ENCODE measurements at regions not wholly inside any gene's neighbourhood (a gene's known extent, or its start where the extent isn't known, plus 50 kb on each side); places are given as distances from the start of the nearest gene placed in this dataset.

GRCh38 chr5:124395926-124396325 is 350.5 kb downstream of the ZNF608 start:
- no peak overlapping the region for H3K4me3 Mint-ChIP-seq
- H3K36me3 Mint-ChIP-seq (ENCODE audit: low read depth): no peaks in the 10 kb centered on the region

DNA sequence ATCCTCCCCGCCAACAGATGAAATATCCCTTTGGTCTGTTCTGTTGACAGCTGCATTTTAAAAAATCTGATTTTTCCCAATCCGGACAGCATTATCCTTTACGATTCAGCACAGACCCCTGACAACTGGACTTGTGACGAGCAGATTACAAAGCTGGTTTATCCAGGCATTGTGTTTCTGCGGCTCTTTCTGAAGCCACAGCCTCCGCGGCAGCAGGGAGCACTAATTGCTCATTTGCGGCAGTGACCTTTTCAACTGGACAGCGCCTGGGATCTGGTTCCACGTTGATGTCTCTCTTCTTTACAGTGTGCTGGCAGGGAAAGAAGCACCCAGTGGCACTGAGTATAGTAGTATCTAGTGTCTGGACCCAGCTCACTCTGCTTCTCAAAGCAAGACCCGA is 351.2 kb downstream of the ZNF608 start:
- ChIA-PET CTCF (no interaction called here), POLR2A (no interaction called here)
- H3K9me3 Mint-ChIP-seq: no peaks in the 10 kb centered on the region
- no peak overlapping the region for H3K4me3 Mint-ChIP-seq
- DNase-seq: no peak
- no peaks in the 10 kb centered on the region for H3K4me1 Mint-ChIP-seq
- no peak overlapping the region for H3K27ac Mint-ChIP-seq
- no peaks in the 10 kb centered on the region for H3K36me3 Mint-ChIP-seq (ENCODE audit: low read depth)
- no peaks in the 10 kb centered on the region for H3K27me3 Mint-ChIP-seq

More at GRCh38 chr5:124395926-124396325, 350.5 kb downstream of the ZNF608 start:
- no peak for DNase-seq
- ChIA-PET CTCF (no interaction called here), POLR2A (no interaction called here)
- H3K9me3 Mint-ChIP-seq: no peaks in the 10 kb centered on the region
- H3K4me1 Mint-ChIP-seq: no peaks in the 10 kb centered on the region
- H3K27me3 Mint-ChIP-seq: no peaks in the 10 kb centered on the region
- H3K27ac Mint-ChIP-seq: no peak overlapping the region

- DNase-seq: no peak
- H3K36me3 Mint-ChIP-seq (ENCODE audit: low read depth): no peaks in the 10 kb centered on the region
- CTCF ChIA-PET: no interaction called here
- no peak overlapping the region for H3K27ac Mint-ChIP-seq
- no peak overlapping the region for H3K4me3 Mint-ChIP-seq
- no peaks in the 10 kb centered on the region for H3K27me3 Mint-ChIP-seq
- H3K4me1 Mint-ChIP-seq: no peaks in the 10 kb centered on the region
- POLR2A ChIA-PET: no interaction called here
- no peaks in the 10 kb centered on the region for H3K9me3 Mint-ChIP-seq
Observed at GRCh38 chr5:124394700-124395245, 351.7 kb downstream of the ZNF608 start.

DNA sequence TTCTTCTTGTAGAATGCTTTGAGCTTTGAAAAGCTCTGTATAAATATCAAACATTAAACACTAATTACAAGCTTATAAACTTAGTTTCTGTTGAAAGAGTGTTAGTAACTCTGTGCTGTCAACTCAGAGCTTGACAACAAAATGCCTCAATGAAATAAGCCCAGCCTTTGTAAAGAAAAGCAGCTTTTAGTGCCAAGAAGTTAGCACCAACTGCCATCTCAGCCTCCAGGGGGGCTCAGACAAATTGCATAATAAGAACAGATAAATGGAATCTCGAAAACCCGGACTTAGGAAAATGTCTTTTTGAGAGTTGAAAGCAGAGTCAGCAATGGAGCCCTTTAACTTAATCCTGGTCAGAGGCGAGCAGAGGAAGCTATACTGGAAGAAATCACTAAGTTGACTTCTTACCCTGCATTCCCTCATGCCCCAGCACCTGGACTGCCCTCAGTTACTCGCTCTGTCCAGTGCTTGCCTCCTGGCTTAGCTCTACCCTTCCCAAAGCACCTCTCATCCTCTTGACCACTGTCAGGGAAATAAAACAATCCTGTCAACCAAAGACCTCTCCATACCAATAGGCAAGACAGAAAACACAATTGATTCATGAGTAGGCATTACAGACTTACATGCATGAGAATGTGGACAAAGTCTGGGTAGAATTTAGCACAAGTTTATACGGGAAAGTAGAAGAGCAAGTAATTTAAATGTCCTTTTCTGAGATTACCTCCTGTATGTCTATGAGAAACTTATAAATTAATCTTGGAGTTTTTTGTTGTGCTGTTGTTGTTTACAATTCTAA is 352.7 kb downstream of the ZNF608 start:
- no peaks in the 10 kb centered on the region for H3K27me3 Mint-ChIP-seq
- POLR2A ChIA-PET: no interaction called here
- no peaks in the 10 kb centered on the region for H3K36me3 Mint-ChIP-seq (ENCODE audit: low read depth)
- DNase-seq: no peak
- CTCF ChIA-PET: no interaction called here
- no peaks in the 10 kb centered on the region for H3K9me3 Mint-ChIP-seq
- no peaks in the 10 kb centered on the region for H3K4me1 Mint-ChIP-seq
- no peak overlapping the region for H3K27ac Mint-ChIP-seq
- no peak overlapping the region for H3K4me3 Mint-ChIP-seq

- H3K36me3 Mint-ChIP-seq (ENCODE audit: low read depth): no peaks in the 10 kb centered on the region
- no peak overlapping the region for H3K4me3 Mint-ChIP-seq
- H3K27ac Mint-ChIP-seq: no peak overlapping the region
- no peaks in the 10 kb centered on the region for H3K4me1 Mint-ChIP-seq
- DNase-seq: no peak
- ChIA-PET CTCF (interaction anchor here (0.6 kb wide), 1 partner anchor 943 kb away, joined by 3 read pairs; no protein-coding TSS in a partner anchor), POLR2A (no interaction called here)
- H3K9me3 Mint-ChIP-seq: peaks cover 14% of the 10 kb centered on the region
- no peaks in the 10 kb centered on the region for H3K27me3 Mint-ChIP-seq
Observed at GRCh38 chr5:124383693-124384092, 362.7 kb downstream of the ZNF608 start.

- no peaks in the 10 kb centered on the region for H3K27me3 Mint-ChIP-seq
- CTCF ChIA-PET: interaction anchor here (0.9 kb wide), 1 partner anchor 9 kb away, joined by 3 read pairs; no protein-coding TSS in a partner anchor
- peaks cover 9% of the 10 kb centered on the region for H3K9me3 Mint-ChIP-seq
- H3K27ac Mint-ChIP-seq: no peak overlapping the region
- DNase-seq: no peak
- H3K4me3 Mint-ChIP-seq: no peak overlapping the region
- POLR2A ChIA-PET: no interaction called here
- H3K4me1 Mint-ChIP-seq: no peaks in the 10 kb centered on the region
- no peaks in the 10 kb centered on the region for H3K36me3 Mint-ChIP-seq (ENCODE audit: low read depth)
Observed at GRCh38 chr5:124377386-124377785, 369.1 kb downstream of the ZNF608 start.

- H3K36me3 Mint-ChIP-seq (ENCODE audit: low read depth): no peaks in the 10 kb centered on the region
- ChIA-PET CTCF (no interaction called here), POLR2A (no interaction called here)
- no peak overlapping the region for H3K27ac Mint-ChIP-seq
- no peak overlapping the region for H3K4me3 Mint-ChIP-seq
- H3K9me3 Mint-ChIP-seq: peaks cover 4% of the 10 kb centered on the region
- H3K4me1 Mint-ChIP-seq: no peaks in the 10 kb centered on the region
- DNase-seq: no peak
- H3K27me3 Mint-ChIP-seq: no peaks in the 10 kb centered on the region
Observed at GRCh38 chr5:124373883-124374282, 372.6 kb downstream of the ZNF608 start.

DNA sequence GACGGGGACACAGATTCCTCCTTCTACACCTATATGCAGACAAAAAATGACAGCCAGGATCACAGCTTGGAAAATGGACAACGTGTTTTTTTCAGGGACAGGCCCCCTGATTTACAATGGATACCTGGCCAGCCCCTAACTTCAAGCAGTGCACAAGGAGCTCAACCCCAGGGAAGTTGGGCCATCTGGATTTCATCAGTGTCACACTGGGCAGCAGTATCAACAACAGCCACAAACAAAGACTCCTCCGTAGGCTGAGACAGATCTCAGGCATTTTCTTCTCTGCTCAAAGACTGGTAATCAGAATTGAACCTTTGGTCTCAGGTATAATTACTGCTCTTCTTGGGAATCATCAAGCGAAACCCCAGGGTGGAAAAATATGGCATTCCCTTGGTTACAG is 374.0 kb downstream of the ZNF608 start:
- no peak for DNase-seq
- Mint-ChIP-seq H3K27me3 (no peaks in the 10 kb centered on the region), H3K27ac (no peak overlapping the region), H3K9me3 (peaks cover 4% of the 10 kb centered on the region), H3K4me1 (no peaks in the 10 kb centered on the region), H3K36me3 (ENCODE audit: low read depth) (no peaks in the 10 kb centered on the region), H3K4me3 (no peak overlapping the region)
- ChIA-PET POLR2A (no interaction called here), CTCF (no interaction called here)

- no peak for DNase-seq
- Mint-ChIP-seq H3K4me1 (no peaks in the 10 kb centered on the region), H3K4me3 (no peak overlapping the region), H3K36me3 (ENCODE audit: low read depth) (no peaks in the 10 kb centered on the region), H3K9me3 (peaks cover 4% of the 10 kb centered on the region), H3K27me3 (no peaks in the 10 kb centered on the region), H3K27ac (no peak overlapping the region)
- POLR2A ChIA-PET: no interaction called here
- CTCF ChIA-PET: no interaction called here
Observed at GRCh38 chr5:124371111-124371706, 375.2 kb downstream of the ZNF608 start.

DNA sequence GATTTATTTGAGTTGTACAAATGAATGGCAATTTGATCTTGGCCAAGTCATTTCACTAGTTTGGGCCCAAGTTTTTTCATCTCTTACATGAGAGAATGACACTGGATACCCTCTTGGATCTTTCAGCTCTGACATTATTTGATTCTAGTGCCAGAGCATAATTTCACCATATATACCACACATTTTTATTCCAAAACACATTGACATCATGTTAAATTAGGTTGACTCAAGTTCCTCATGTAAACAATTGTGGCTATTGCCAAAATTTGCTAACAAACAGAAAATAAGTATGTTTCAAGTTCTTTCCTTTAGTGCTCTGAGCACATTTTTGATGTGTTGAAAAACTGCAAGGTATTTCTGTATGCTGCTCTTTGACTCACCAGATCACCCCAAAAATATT is 375.8 kb downstream of the ZNF608 start:
- Mint-ChIP-seq H3K27me3 (no peaks in the 10 kb centered on the region), H3K27ac (no peak overlapping the region), H3K9me3 (peaks cover 4% of the 10 kb centered on the region), H3K36me3 (ENCODE audit: low read depth) (no peaks in the 10 kb centered on the region), H3K4me3 (no peak overlapping the region), H3K4me1 (no peaks in the 10 kb centered on the region)
- ChIA-PET CTCF (no interaction called here), POLR2A (no interaction called here)
- DNase-seq: no peak

DNA sequence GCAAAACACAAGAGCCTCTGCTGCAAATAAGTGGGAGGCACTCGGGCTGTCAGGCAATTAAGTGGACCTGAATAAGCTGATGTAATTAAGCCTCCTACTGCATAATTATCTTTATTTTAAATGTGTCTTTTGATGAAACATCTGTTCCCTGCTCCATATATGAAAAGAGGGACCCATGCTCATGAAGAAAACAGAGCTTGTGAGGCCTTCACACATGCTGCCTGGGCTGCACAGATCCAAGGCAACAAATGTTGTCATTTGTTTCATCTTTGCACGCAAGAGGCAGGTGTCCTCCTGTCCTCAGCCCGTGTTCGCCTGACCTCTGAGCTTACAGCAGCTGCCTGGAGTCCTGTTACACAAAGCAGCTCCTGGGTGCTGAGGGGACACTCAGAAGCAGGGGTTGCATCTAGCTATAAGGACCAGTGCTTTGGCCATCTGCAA is 381.1 kb downstream of the ZNF608 start:
- DNase-seq: no peak
- Mint-ChIP-seq H3K27me3 (no peaks in the 10 kb centered on the region), H3K27ac (no peak overlapping the region), H3K36me3 (ENCODE audit: low read depth) (no peaks in the 10 kb centered on the region), H3K9me3 (no peaks in the 10 kb centered on the region), H3K4me1 (no peaks in the 10 kb centered on the region), H3K4me3 (no peak overlapping the region)
- CTCF ChIA-PET: no interaction called here
- POLR2A ChIA-PET: interaction anchor here (0.7 kb wide), 1 partner anchor 275 kb away, joined by 5 read pairs; no protein-coding TSS in a partner anchor

- CTCF ChIA-PET: no interaction called here
- H3K4me3 Mint-ChIP-seq: no peak overlapping the region
- peaks cover 2% of the 10 kb centered on the region for H3K4me1 Mint-ChIP-seq
- no peak for DNase-seq
- no peak overlapping the region for H3K27ac Mint-ChIP-seq
- H3K36me3 Mint-ChIP-seq (ENCODE audit: low read depth): no peaks in the 10 kb centered on the region
- H3K9me3 Mint-ChIP-seq: no peaks in the 10 kb centered on the region
- H3K27me3 Mint-ChIP-seq: no peaks in the 10 kb centered on the region
- POLR2A ChIA-PET: no interaction called here
Observed at GRCh38 chr5:124355928-124356327, 390.5 kb downstream of the ZNF608 start.

DNA sequence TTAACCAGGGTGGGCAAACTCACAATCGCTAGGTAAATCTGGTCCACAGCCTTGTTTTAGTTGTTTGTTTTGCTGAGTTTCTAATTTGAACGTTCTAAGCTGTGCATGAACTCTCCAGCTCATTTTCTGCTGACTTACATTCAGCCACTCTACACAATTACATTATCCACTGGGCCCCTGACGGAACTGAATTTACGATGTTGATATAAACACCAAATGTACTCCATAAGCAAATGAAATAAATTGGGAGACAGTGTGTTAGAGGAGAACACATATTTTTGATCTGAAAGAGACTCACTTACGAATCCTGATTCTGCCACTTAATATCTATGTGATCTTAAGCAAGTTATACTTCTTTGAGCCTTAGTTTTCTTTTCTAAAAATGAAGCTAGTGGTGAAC is 393.4 kb downstream of the ZNF608 start:
- DNase-seq: no peak
- H3K4me1 Mint-ChIP-seq: peaks cover 2% of the 10 kb centered on the region
- no peaks in the 10 kb centered on the region for H3K9me3 Mint-ChIP-seq
- H3K27me3 Mint-ChIP-seq: no peaks in the 10 kb centered on the region
- ChIA-PET POLR2A (no interaction called here), CTCF (no interaction called here)
- H3K4me3 Mint-ChIP-seq: no peak overlapping the region
- H3K36me3 Mint-ChIP-seq (ENCODE audit: low read depth): no peaks in the 10 kb centered on the region
- no peak overlapping the region for H3K27ac Mint-ChIP-seq

GRCh38 chr5:124352312-124352711 is 394.1 kb downstream of the ZNF608 start:
- Mint-ChIP-seq H3K9me3 (no peaks in the 10 kb centered on the region), H3K27me3 (no peaks in the 10 kb centered on the region), H3K4me1 (peaks cover 2% of the 10 kb centered on the region), H3K27ac (no peak overlapping the region), H3K36me3 (ENCODE audit: low read depth) (no peaks in the 10 kb centered on the region), H3K4me3 (no peak overlapping the region)
- ChIA-PET POLR2A (no interaction called here), CTCF (no interaction called here)
- DNase-seq: no peak
